WTC11 (cell line): ENCODE measurements at regions not wholly inside any gene's neighbourhood (a gene's known extent, or its start where the extent isn't known, plus 50 kb on each side); places are given as distances from the start of the nearest gene placed in this dataset.

Experiments
- ATAC-seq: fragments of 200-7000 bp; cut with Tn5 transposase; 2 replicates; pipeline ENCODE4 v1.10.0; 2021; ENCODE audit warnings: mild to moderate bottlenecking, moderate library complexity
- CTCF ChIA-PET: fragments of 300-600 bp; sonication (Branson Sonifier 250); formaldehyde crosslinking; loops from one replicate; lab custom pipeline; 2021; ENCODE audit warnings: antibody characterized with exemption; lab: Charles Lee
- POLR2A ChIA-PET: fragments of 350-600 bp; sonication (Branson Sonifier 250); formaldehyde crosslinking; loops from one replicate; lab custom pipeline; 2021; ENCODE audit warnings: antibody characterized with exemption; lab: Charles Lee
- DNase-seq: peaks from one replicate; pipeline ENCODE4 v3.0.0; 2021; ENCODE audit warnings: low spot score
- H3K27ac Mint-ChIP-seq: 2 replicates; pipeline ENCODE4 v1.8.0; 2021; ENCODE audit warnings: mixed read lengths
- H3K27me3 Mint-ChIP-seq: 2 replicates; pipeline ENCODE4 v1.8.0; 2021; ENCODE audit warnings: low read depth, mild to moderate bottlenecking, moderate library complexity, mixed read lengths
- H3K36me3 Mint-ChIP-seq: 2 replicates; pipeline ENCODE4 v1.8.0; 2021; ENCODE audit warnings: mixed read lengths
- H3K4me1 Mint-ChIP-seq: 2 replicates; pipeline ENCODE4 v1.8.0; 2022; ENCODE audit warnings: mixed read lengths
- H3K4me3 Mint-ChIP-seq: 2 replicates; pipeline ENCODE4 v1.8.0; 2021; ENCODE audit warnings: mild to moderate bottlenecking, moderate library complexity, mixed read lengths
- H3K9me3 Mint-ChIP-seq: 2 replicates; pipeline ENCODE4 v1.8.0; 2021; ENCODE audit warnings: mixed read lengths
- EMX1 ChIP-seq: fragments of 250-450 bp; sonication (Bioruptor Pico); IDR thresholded peaks from 2 replicates; pipeline ENCODE4 v1.8.0; 2021; ENCODE audit warnings: mild to moderate bottlenecking
- FOXJ3 ChIP-seq: sonication (generic); formaldehyde crosslinking; IDR thresholded peaks from 2 replicates; pipeline ENCODE4 v1.9.0; 2021; ENCODE audit warnings: missing genetic modification reagents, mild to moderate bottlenecking, borderline replicate concordance
- FOXP1 ChIP-seq: sonication (generic); formaldehyde crosslinking; IDR thresholded peaks from 2 replicates; pipeline ENCODE4 v1.8.0; 2022; ENCODE audit warnings: missing genetic modification reagents, mild to moderate bottlenecking, moderate library complexity, borderline replicate concordance
- IRF2 ChIP-seq: sonication (generic); formaldehyde crosslinking; IDR thresholded peaks from 2 replicates; pipeline ENCODE4 v1.8.0; 2022; ENCODE audit warnings: low read depth, missing genetic modification reagents, borderline replicate concordance
- NFATC4 ChIP-seq: fragments of 250-450 bp; sonication (Bioruptor Pico); IDR thresholded peaks from 2 replicates; pipeline ENCODE4 v1.9.0; 2021; ENCODE audit warnings: mild to moderate bottlenecking
- RELA ChIP-seq: sonication (generic); formaldehyde crosslinking; IDR thresholded peaks from 2 replicates; pipeline ENCODE4 v1.8.1; 2022; ENCODE audit warnings: missing genetic modification reagents, mild to moderate bottlenecking, borderline replicate concordance
- SMAD3 ChIP-seq: sonication (generic); formaldehyde crosslinking; IDR thresholded peaks from 2 replicates; pipeline ENCODE4 v1.8.0; 2022; ENCODE audit warnings: missing genetic modification reagents, mild to moderate bottlenecking, borderline replicate concordance
- TEAD1 ChIP-seq: sonication (generic); formaldehyde crosslinking; IDR thresholded peaks from 2 replicates; pipeline ENCODE4 v1.8.0; 2022; ENCODE audit warnings: mild to moderate bottlenecking, missing genetic modification reagents
- ZNF121 ChIP-seq: sonication (generic); formaldehyde crosslinking; IDR thresholded peaks from 2 replicates; pipeline ENCODE4 v1.8.0; 2023; ENCODE audit warnings: missing genetic modification reagents
- ZNF138 ChIP-seq: sonication (generic); formaldehyde crosslinking; conservative IDR thresholded peaks from 2 replicates; pipeline ENCODE4 v1.8.1; 2022; ENCODE audit warnings: mild to moderate bottlenecking, moderate library complexity, missing genetic modification reagents
- ZNF423 ChIP-seq: fragments of 250-450 bp; sonication (Bioruptor Pico); IDR thresholded peaks from 2 replicates; pipeline ENCODE4 v2.1.2; 2022; ENCODE audit warnings: mild to moderate bottlenecking, moderate library complexity
- TF ChIP-seq, protein P1 (sequence below): sonication (generic); formaldehyde crosslinking; IDR thresholded peaks from 2 replicates; pipeline ENCODE4 v1.8.1; 2023; ENCODE audit warnings: mild to moderate bottlenecking, missing genetic modification reagents, moderate library complexity
- TF ChIP-seq, protein P2 (sequence below): sonication (generic); formaldehyde crosslinking; IDR thresholded peaks from 2 replicates; pipeline ENCODE4 v1.8.0; 2022; ENCODE audit warnings: mild to moderate bottlenecking, missing genetic modification reagents
- TF ChIP-seq, protein P3 (sequence below): sonication (generic); formaldehyde crosslinking; conservative IDR thresholded peaks from 2 replicates; pipeline ENCODE4 v1.8.1; 2023; ENCODE audit warnings: mild to moderate bottlenecking, low read depth, missing genetic modification reagents, moderate library complexity
- TF ChIP-seq, protein P4 (sequence below): sonication (generic); formaldehyde crosslinking; IDR thresholded peaks from 2 replicates; pipeline ENCODE4 v1.8.0; 2023; ENCODE audit warnings: missing genetic modification reagents, mild to moderate bottlenecking, borderline replicate concordance
- TF ChIP-seq, protein P5 (sequence below): fragments of 250-450 bp; sonication (Bioruptor Pico); IDR thresholded peaks from 2 replicates; pipeline ENCODE4 v1.9.0; 2021; ENCODE audit warnings: mild to moderate bottlenecking, borderline replicate concordance
- TF ChIP-seq, protein P6 (sequence below): sonication (generic); formaldehyde crosslinking; IDR thresholded peaks from 2 replicates; pipeline ENCODE4 v1.8.1; 2022; ENCODE audit warnings: low read depth, missing genetic modification reagents, borderline replicate concordance
- TF ChIP-seq, protein P7 (sequence below): sonication (generic); formaldehyde crosslinking; IDR thresholded peaks from 2 replicates; pipeline ENCODE4 v1.8.1; 2023; ENCODE audit warnings: mild to moderate bottlenecking, moderate library complexity, missing genetic modification reagents
- TF ChIP-seq, protein P8 (sequence below): sonication (generic); formaldehyde crosslinking; IDR thresholded peaks from 2 replicates; pipeline ENCODE4 v1.8.1; 2022; ENCODE audit warnings: missing genetic modification reagents, borderline replicate concordance

DNA sequence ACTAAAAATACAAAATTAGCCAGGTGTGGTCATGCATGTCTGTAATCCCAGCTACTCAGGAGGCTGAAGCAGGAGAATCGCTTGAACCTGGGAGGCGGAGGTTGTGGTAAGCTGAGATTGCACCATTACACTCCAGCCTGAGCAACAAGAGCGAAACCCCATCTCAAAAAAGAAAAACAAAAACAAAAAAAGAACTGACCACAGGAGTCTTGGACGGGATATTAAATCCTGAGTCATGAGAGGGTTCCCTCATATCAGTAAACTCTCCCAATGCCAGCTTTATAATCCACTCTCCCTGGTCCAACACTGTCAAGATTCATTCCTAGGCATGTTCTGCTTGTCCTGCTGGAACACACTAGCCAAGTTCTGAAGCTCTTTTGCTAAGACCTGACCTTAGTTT is 61.5 kb upstream of the EP300 start (continued):
- TF ChIP-seq FOXJ3 (CRISPR knock-in tag) = no peak
- TF ChIP-seq, protein P1, sequence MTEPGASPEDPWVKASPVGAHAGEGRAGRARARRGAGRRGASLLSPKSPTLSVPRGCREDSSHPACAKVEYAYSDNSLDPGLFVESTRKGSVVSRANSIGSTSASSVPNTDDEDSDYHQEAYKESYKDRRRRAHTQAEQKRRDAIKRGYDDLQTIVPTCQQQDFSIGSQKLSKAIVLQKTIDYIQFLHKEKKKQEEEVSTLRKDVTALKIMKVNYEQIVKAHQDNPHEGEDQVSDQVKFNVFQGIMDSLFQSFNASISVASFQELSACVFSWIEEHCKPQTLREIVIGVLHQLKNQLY (CRISPR knock-in tag) = no peak
- TF ChIP-seq, protein P2, sequence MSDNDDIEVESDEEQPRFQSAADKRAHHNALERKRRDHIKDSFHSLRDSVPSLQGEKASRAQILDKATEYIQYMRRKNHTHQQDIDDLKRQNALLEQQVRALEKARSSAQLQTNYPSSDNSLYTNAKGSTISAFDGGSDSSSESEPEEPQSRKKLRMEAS (CRISPR knock-in tag) = no peak
- TF ChIP-seq, protein P3, sequence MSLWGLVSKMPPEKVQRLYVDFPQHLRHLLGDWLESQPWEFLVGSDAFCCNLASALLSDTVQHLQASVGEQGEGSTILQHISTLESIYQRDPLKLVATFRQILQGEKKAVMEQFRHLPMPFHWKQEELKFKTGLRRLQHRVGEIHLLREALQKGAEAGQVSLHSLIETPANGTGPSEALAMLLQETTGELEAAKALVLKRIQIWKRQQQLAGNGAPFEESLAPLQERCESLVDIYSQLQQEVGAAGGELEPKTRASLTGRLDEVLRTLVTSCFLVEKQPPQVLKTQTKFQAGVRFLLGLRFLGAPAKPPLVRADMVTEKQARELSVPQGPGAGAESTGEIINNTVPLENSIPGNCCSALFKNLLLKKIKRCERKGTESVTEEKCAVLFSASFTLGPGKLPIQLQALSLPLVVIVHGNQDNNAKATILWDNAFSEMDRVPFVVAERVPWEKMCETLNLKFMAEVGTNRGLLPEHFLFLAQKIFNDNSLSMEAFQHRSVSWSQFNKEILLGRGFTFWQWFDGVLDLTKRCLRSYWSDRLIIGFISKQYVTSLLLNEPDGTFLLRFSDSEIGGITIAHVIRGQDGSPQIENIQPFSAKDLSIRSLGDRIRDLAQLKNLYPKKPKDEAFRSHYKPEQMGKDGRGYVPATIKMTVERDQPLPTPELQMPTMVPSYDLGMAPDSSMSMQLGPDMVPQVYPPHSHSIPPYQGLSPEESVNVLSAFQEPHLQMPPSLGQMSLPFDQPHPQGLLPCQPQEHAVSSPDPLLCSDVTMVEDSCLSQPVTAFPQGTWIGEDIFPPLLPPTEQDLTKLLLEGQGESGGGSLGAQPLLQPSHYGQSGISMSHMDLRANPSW = no peak
- TF ChIP-seq ZNF423 = no peak
- no peak for TF ChIP-seq TEAD1 (CRISPR knock-in tag)
- TF ChIP-seq, protein P4, sequence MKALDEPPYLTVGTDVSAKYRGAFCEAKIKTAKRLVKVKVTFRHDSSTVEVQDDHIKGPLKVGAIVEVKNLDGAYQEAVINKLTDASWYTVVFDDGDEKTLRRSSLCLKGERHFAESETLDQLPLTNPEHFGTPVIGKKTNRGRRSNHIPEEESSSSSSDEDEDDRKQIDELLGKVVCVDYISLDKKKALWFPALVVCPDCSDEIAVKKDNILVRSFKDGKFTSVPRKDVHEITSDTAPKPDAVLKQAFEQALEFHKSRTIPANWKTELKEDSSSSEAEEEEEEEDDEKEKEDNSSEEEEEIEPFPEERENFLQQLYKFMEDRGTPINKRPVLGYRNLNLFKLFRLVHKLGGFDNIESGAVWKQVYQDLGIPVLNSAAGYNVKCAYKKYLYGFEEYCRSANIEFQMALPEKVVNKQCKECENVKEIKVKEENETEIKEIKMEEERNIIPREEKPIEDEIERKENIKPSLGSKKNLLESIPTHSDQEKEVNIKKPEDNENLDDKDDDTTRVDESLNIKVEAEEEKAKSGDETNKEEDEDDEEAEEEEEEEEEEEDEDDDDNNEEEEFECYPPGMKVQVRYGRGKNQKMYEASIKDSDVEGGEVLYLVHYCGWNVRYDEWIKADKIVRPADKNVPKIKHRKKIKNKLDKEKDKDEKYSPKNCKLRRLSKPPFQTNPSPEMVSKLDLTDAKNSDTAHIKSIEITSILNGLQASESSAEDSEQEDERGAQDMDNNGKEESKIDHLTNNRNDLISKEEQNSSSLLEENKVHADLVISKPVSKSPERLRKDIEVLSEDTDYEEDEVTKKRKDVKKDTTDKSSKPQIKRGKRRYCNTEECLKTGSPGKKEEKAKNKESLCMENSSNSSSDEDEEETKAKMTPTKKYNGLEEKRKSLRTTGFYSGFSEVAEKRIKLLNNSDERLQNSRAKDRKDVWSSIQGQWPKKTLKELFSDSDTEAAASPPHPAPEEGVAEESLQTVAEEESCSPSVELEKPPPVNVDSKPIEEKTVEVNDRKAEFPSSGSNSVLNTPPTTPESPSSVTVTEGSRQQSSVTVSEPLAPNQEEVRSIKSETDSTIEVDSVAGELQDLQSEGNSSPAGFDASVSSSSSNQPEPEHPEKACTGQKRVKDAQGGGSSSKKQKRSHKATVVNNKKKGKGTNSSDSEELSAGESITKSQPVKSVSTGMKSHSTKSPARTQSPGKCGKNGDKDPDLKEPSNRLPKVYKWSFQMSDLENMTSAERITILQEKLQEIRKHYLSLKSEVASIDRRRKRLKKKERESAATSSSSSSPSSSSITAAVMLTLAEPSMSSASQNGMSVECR = no peak
- TF ChIP-seq ZNF121 (CRISPR knock-in tag) = no peak
- no peak for TF ChIP-seq NFATC4
- TF ChIP-seq, protein P5, sequence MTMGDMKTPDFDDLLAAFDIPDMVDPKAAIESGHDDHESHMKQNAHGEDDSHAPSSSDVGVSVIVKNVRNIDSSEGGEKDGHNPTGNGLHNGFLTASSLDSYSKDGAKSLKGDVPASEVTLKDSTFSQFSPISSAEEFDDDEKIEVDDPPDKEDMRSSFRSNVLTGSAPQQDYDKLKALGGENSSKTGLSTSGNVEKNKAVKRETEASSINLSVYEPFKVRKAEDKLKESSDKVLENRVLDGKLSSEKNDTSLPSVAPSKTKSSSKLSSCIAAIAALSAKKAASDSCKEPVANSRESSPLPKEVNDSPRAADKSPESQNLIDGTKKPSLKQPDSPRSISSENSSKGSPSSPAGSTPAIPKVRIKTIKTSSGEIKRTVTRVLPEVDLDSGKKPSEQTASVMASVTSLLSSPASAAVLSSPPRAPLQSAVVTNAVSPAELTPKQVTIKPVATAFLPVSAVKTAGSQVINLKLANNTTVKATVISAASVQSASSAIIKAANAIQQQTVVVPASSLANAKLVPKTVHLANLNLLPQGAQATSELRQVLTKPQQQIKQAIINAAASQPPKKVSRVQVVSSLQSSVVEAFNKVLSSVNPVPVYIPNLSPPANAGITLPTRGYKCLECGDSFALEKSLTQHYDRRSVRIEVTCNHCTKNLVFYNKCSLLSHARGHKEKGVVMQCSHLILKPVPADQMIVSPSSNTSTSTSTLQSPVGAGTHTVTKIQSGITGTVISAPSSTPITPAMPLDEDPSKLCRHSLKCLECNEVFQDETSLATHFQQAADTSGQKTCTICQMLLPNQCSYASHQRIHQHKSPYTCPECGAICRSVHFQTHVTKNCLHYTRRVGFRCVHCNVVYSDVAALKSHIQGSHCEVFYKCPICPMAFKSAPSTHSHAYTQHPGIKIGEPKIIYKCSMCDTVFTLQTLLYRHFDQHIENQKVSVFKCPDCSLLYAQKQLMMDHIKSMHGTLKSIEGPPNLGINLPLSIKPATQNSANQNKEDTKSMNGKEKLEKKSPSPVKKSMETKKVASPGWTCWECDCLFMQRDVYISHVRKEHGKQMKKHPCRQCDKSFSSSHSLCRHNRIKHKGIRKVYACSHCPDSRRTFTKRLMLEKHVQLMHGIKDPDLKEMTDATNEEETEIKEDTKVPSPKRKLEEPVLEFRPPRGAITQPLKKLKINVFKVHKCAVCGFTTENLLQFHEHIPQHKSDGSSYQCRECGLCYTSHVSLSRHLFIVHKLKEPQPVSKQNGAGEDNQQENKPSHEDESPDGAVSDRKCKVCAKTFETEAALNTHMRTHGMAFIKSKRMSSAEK (CRISPR knock-in tag) = no peak
- no peak for TF ChIP-seq ZNF138 (CRISPR knock-in tag)
- TF ChIP-seq, all 79 proteins: peak for 0

DNA sequence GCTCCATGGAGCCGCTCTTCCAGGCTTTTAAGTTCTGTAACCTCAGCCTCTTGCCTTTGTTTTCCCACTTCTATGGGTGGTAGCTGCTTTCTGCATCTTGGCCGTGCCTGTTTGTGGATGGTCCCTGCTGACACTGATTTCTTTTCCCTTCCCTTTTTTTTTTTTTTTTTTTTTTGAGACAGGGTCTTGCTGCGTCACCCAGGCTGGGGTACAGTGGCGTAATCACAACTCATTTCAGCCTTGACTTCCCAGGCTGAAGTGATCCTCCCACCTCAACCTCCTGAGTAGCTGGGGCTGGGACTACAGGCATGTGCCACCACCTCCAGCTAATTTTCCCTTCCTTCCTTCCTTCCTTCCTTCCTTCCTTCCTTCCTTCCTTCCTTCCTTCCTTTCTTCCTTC is 57.7 kb upstream of the EP300 start:
- H3K27ac Mint-ChIP-seq = no peak overlapping the region
- no peak overlapping the region for H3K4me3 Mint-ChIP-seq
- POLR2A ChIA-PET = interaction anchor here (0.9 kb wide), 1 partner anchor 83 kb away, joined by 5 read pairs; the partner anchor contains the start of gene RBX1
- TF ChIP-seq, protein P6, sequence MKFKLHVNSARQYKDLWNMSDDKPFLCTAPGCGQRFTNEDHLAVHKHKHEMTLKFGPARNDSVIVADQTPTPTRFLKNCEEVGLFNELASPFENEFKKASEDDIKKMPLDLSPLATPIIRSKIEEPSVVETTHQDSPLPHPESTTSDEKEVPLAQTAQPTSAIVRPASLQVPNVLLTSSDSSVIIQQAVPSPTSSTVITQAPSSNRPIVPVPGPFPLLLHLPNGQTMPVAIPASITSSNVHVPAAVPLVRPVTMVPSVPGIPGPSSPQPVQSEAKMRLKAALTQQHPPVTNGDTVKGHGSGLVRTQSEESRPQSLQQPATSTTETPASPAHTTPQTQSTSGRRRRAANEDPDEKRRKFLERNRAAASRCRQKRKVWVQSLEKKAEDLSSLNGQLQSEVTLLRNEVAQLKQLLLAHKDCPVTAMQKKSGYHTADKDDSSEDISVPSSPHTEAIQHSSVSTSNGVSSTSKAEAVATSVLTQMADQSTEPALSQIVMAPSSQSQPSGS (CRISPR knock-in tag) = no peak
- TF ChIP-seq, protein P7, sequence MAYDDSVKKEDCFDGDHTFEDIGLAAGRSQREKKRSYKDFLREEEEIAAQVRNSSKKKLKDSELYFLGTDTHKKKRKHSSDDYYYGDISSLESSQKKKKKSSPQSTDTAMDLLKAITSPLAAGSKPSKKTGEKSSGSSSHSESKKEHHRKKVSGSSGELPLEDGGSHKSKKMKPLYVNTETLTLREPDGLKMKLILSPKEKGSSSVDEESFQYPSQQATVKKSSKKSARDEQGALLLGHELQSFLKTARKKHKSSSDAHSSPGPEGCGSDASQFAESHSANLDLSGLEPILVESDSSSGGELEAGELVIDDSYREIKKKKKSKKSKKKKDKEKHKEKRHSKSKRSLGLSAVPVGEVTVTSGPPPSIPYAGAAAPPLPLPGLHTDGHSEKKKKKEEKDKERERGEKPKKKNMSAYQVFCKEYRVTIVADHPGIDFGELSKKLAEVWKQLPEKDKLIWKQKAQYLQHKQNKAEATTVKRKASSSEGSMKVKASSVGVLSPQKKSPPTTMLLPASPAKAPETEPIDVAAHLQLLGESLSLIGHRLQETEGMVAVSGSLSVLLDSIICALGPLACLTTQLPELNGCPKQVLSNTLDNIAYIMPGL (CRISPR knock-in tag) = no peak
- TF ChIP-seq RELA (CRISPR knock-in tag) (no peak), EMX1 (no peak), TEAD1 (CRISPR knock-in tag) (no peak), FOXP1 (CRISPR knock-in tag) (no peak), SMAD3 (CRISPR knock-in tag) (no peak), IRF2 (CRISPR knock-in tag) (no peak)
- TF ChIP-seq, protein P8, sequence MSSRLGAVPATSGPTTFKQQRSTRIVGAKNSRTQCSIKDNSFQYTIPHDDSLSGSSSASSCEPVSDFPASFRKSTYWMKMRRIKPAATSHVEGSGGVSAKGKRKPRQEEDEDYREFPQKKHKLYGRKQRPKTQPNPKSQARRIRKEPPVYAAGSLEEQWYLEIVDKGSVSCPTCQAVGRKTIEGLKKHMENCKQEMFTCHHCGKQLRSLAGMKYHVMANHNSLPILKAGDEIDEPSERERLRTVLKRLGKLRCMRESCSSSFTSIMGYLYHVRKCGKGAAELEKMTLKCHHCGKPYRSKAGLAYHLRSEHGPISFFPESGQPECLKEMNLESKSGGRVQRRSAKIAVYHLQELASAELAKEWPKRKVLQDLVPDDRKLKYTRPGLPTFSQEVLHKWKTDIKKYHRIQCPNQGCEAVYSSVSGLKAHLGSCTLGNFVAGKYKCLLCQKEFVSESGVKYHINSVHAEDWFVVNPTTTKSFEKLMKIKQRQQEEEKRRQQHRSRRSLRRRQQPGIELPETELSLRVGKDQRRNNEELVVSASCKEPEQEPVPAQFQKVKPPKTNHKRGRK (CRISPR knock-in tag) = no peak

More for the DNA sequence above, 57.7 kb upstream of the EP300 start:
- Mint-ChIP-seq H3K36me3 (no peaks in the 10 kb centered on the region), H3K4me1 (peaks cover 5% of the 10 kb centered on the region), H3K9me3 (no peaks in the 10 kb centered on the region), H3K27me3 (no peaks in the 10 kb centered on the region; the same call in 1 of the 2 replicates)
- ATAC-seq (no peak), DNase-seq (no peak)
- CTCF ChIA-PET = interaction anchor here (0.7 kb wide), 1 partner anchor 203 kb away, joined by 3 read pairs; no protein-coding TSS in a partner anchor
